ENCODE measurements at regions not wholly inside any gene's neighbourhood (a gene's known extent, or its start where the extent isn't known, plus 50 kb on each side); places are given as distances from the start of the nearest gene placed in this dataset.

DNA sequence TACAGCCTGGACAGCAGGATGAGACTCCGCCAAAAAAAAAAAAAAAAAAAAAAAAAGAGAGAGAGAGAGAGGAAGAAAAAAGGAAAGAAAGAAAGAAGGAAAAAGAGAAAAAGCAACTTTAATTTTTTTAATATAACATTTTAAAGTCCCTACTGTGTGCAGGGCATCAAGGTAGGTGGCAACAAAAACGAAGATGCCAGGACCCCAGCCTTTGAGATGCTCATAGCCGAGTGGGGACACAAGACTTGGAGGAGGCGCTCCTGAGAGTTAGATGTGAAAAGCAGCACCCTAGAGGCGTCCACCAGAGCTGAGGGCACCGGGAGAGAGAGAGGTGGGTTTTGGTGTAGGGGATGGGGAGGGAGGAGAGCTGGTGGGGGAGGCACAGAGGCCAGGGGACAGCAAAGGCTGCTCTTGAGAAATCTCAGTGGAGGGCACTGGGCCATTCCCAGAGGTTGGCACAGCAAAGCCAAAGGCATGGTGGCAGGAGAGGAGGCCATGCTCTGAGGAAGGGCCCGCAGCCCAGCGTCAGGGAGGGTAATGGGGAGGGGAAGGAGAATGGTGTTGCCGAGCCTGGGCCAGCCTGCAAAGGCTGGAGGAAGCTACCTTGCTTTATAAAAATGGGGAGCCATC is 135.6 kb downstream of the C9orf50 start:
- no peak for ATAC-seq

GRCh38 chr9:129484352-129485000 is 136.4 kb downstream of the C9orf50 start:
- Mint-ChIP-seq H3K36me3 (ENCODE audit: low read depth) (peaks cover 5% of the 10 kb centered on the region), H3K27ac (peak overlapping the region; percentile 73), H3K4me3 (no peak overlapping the region), H3K27me3 (no peaks in the 10 kb centered on the region), H3K9me3 (ENCODE audit: low read depth) (no peaks in the 10 kb centered on the region), H3K4me1 (peaks cover 46% of the 10 kb centered on the region)
- DNase-seq (no peak), ATAC-seq (no peak)
- ChIA-PET CTCF (interaction anchor here (0.7 kb wide), 2 partner anchors 242 to 353 kb away, joined by 3 to 4 read pairs; no protein-coding TSS in a partner anchor), POLR2A (interaction anchor here (1.0 to 2.1 kb wide), 2 partner anchors 15 to 25 kb away, joined by 5 read pairs; no protein-coding TSS in a partner anchor)
- intact Hi-C loops (cut with DNase I, micrococcal nuclease) = loop anchor here in 1 of 2 experiments (10.0 kb wide), 1 partner anchor 310 kb away; the partner anchor contains the start of gene IER5L

More for the DNA sequence above, 135.6 kb downstream of the C9orf50 start:
- Mint-ChIP-seq H3K27ac (peak overlapping the region; percentile 62), H3K36me3 (ENCODE audit: low read depth) (peaks cover 11% of the 10 kb centered on the region), H3K4me1 (peaks cover 48% of the 10 kb centered on the region), H3K9me3 (ENCODE audit: low read depth) (no peaks in the 10 kb centered on the region), H3K4me3 (no peak overlapping the region), H3K27me3 (no peaks in the 10 kb centered on the region)
- intact Hi-C loops (cut with DNase I, micrococcal nuclease) = loop anchor here (5.0 to 10.0 kb wide), 4 partner anchors 73 to 310 kb away; partner anchors contain the start of gene IER5L (in 1 of the 2)
- DNase-seq = no peak
- ChIA-PET POLR2A (interaction anchor here (0.6 to 2.1 kb wide), 3 partner anchors 8 to 342 kb away, joined by 3 to 5 read pairs (median 4); no protein-coding TSS in a partner anchor), CTCF (no interaction called here)

GRCh38 chr9:129483415-129484351 is 137.2 kb downstream of the C9orf50 start:
- H3K9me3 Mint-ChIP-seq (ENCODE audit: low read depth) = no peaks in the 10 kb centered on the region
- peaks cover 46% of the 10 kb centered on the region for H3K4me1 Mint-ChIP-seq
- peak overlapping the region; percentile 60 for H3K4me3 Mint-ChIP-seq
- ChIA-PET POLR2A (interaction anchor here (1.0 to 2.1 kb wide), 4 partner anchors 13 to 24 kb away, joined by 3 to 5 read pairs (median 5); no protein-coding TSS in a partner anchor), CTCF (interaction anchor here (0.7 kb wide), 2 partner anchors 243 to 352 kb away, joined by 3 to 4 read pairs; no protein-coding TSS in a partner anchor)
- H3K27me3 Mint-ChIP-seq = no peaks in the 10 kb centered on the region
- ATAC-seq = no peak
- peak overlapping the region; percentile 73 for H3K27ac Mint-ChIP-seq
- intact Hi-C loops (cut with DNase I, micrococcal nuclease) = loop anchor here (1.0 to 10.0 kb wide), 2 partner anchors 23 to 309 kb away; partner anchors contain the start of gene IER5L (in 1 of the 2)
- H3K36me3 Mint-ChIP-seq (ENCODE audit: low read depth) = no peaks in the 10 kb centered on the region
- DNase-seq = peak; percentile 56

- Mint-ChIP-seq H3K4me3 (peak overlapping the region; percentile 60), H3K9me3 (ENCODE audit: low read depth) (no peaks in the 10 kb centered on the region), H3K27me3 (no peaks in the 10 kb centered on the region), H3K36me3 (ENCODE audit: low read depth) (no peaks in the 10 kb centered on the region), H3K4me1 (peaks cover 43% of the 10 kb centered on the region), H3K27ac (peak overlapping the region; percentile 47)
- ChIA-PET CTCF (interaction anchor here (0.9 kb wide), 1 partner anchor 23 kb away, joined by 5 read pairs; no protein-coding TSS in a partner anchor), POLR2A (interaction anchor here (1.3 to 1.5 kb wide), 2 partner anchors 14 to 23 kb away, joined by 3 to 5 read pairs; no protein-coding TSS in a partner anchor)
- intact Hi-C loops (cut with DNase I, micrococcal nuclease) = loop anchor here (1.0 to 10.0 kb wide), 2 partner anchors 22 to 308 kb away; partner anchors contain the start of gene IER5L (in 1 of the 2)
- ATAC-seq (no peak), DNase-seq (peak; percentile 51)
Measured at GRCh38 chr9:129482521-129483414, 138.1 kb downstream of the C9orf50 start.

- H3K4me3 Mint-ChIP-seq = peak overlapping the region; percentile 12
- no peak overlapping the region for H3K27ac Mint-ChIP-seq
- H3K9me3 Mint-ChIP-seq (ENCODE audit: low read depth) = no peaks in the 10 kb centered on the region
- no peaks in the 10 kb centered on the region for H3K36me3 Mint-ChIP-seq (ENCODE audit: low read depth)
- intact Hi-C loops (cut with DNase I, micrococcal nuclease) = loop anchor here in 1 of 2 experiments (10.0 kb wide), 1 partner anchor 307 kb away; the partner anchor contains the start of gene IER5L
- ATAC-seq (no peak), DNase-seq (no peak)
- H3K4me1 Mint-ChIP-seq = peaks cover 35% of the 10 kb centered on the region
- ChIA-PET CTCF (interaction anchor here (0.8 kb wide), 1 partner anchor 21 kb away, joined by 3 read pairs; no protein-coding TSS in a partner anchor), POLR2A (interaction anchor here (1.5 kb wide), 1 partner anchor 22 kb away, joined by 3 read pairs; no protein-coding TSS in a partner anchor)
- no peaks in the 10 kb centered on the region for H3K27me3 Mint-ChIP-seq
Measured at GRCh38 chr9:129481810-129482511, 138.9 kb downstream of the C9orf50 start.

GRCh38 chr9:129481424-129481809 is 139.5 kb downstream of the C9orf50 start:
- H3K4me1 Mint-ChIP-seq = peaks cover 31% of the 10 kb centered on the region
- peak overlapping the region; percentile 33 for H3K4me3 Mint-ChIP-seq
- H3K27ac Mint-ChIP-seq = no peak overlapping the region
- no peaks in the 10 kb centered on the region for H3K9me3 Mint-ChIP-seq (ENCODE audit: low read depth)
- no peaks in the 10 kb centered on the region for H3K36me3 Mint-ChIP-seq (ENCODE audit: low read depth)
- no peak for DNase-seq
- H3K27me3 Mint-ChIP-seq = no peaks in the 10 kb centered on the region
- ChIA-PET POLR2A (no interaction called here), CTCF (interaction anchor here (0.8 kb wide), 2 partner anchors 10 to 21 kb away, joined by 3 to 4 read pairs; no protein-coding TSS in a partner anchor)
- ATAC-seq = no peak
- intact Hi-C loops (cut with DNase I, micrococcal nuclease) = loop anchor here in 1 of 2 experiments (10.0 kb wide), 1 partner anchor 307 kb away; the partner anchor contains the start of gene IER5L

DNA sequence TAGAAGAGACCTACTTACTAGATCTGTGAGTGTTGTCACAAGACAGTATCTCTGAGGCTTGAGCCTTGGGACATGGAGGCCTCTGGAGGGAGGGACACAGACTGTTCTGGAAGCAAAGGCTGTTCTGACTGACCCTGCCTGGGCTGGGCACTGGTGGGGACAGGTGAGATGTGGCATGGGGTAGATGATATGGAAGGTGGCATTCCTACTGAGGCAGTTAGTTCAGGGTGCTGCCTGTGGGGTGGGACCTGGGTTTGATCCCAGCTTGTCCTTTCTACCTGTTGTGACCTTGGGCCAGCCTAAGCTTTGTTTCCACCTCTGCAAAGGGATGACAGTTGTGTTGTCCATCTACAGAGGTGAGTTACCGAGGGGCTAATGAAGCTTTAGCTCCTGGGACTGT is 140.2 kb downstream of the C9orf50 start:
- intact Hi-C loops (cut with DNase I, micrococcal nuclease) = loop anchor here in 1 of 2 experiments (10.0 kb wide), 1 partner anchor 306 kb away; the partner anchor contains the start of gene IER5L
- no peaks in the 10 kb centered on the region for H3K36me3 Mint-ChIP-seq (ENCODE audit: low read depth)
- ChIA-PET POLR2A (no interaction called here), CTCF (interaction anchor here (0.8 kb wide), 1 partner anchor 9 kb away, joined by 4 read pairs; no protein-coding TSS in a partner anchor)
- no peak for ATAC-seq
- H3K27me3 Mint-ChIP-seq = no peaks in the 10 kb centered on the region
- H3K27ac Mint-ChIP-seq = no peak overlapping the region
- no peaks in the 10 kb centered on the region for H3K9me3 Mint-ChIP-seq (ENCODE audit: low read depth)
- H3K4me1 Mint-ChIP-seq = peaks cover 26% of the 10 kb centered on the region
- no peak for DNase-seq
- no peak overlapping the region for H3K4me3 Mint-ChIP-seq

DNA sequence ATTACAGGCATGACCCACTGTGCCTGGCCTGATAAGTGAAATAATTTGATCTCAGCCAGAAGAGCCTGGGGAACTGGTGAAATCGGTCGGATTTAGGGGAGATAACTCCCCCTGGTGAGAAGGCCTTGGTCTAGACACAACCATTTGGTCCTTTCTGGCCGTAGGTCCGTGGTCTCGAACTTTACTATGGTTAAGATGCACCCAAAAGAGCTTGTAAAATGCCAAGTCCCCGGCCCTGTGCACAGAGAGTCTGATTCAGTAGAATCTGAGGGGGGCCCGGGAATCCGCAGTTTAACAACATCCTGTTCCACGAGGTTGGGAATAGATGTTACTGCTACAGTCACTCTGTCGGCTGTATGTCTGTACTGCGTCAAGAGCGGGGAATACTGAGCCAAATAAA is 140.7 kb downstream of the C9orf50 start:
- intact Hi-C loops (cut with DNase I, micrococcal nuclease) = loop anchor here in 1 of 2 experiments (10.0 kb wide), 1 partner anchor 305 kb away; the partner anchor contains the start of gene IER5L
- POLR2A ChIA-PET = no interaction called here

DNA sequence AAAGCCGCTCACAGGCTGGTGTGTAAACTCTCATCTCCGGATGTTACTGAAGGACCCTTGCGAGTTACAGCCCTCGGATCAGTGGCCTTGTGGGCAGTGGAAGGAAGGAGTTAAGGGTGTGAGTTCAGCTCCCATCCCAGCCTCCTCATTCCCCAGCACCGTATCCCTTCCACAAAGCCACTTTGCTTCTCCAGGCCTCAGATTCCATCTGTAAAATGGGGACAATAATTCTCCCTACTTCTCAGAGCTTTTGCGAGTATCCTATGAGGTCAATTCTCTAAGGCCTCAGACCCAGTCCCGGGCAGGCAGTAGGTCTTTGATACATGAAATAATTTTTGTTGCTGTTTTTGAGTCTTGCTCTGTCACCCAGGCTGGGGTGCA is 141.3 kb downstream of the C9orf50 start:
- CTCF ChIA-PET = interaction anchor here (0.5 kb wide), 1 partner anchor 113 kb away, joined by 3 read pairs; no protein-coding TSS in a partner anchor
- DNase-seq = no peak
- Mint-ChIP-seq H3K27ac (no peak overlapping the region), H3K4me1 (peaks cover 16% of the 10 kb centered on the region), H3K36me3 (ENCODE audit: low read depth) (no peaks in the 10 kb centered on the region), H3K4me3 (no peak overlapping the region), H3K27me3 (no peaks in the 10 kb centered on the region), H3K9me3 (ENCODE audit: low read depth) (peaks cover 2% of the 10 kb centered on the region)
- ATAC-seq = no peak
- intact Hi-C loops (cut with DNase I, micrococcal nuclease) = loop anchor here in 1 of 2 experiments (10.0 kb wide), 1 partner anchor 305 kb away; the partner anchor contains the start of gene IER5L
- POLR2A ChIA-PET = no interaction called here

More for the DNA sequence above, 140.7 kb downstream of the C9orf50 start:
- no peaks in the 10 kb centered on the region for H3K9me3 Mint-ChIP-seq (ENCODE audit: low read depth)
- DNase-seq = no peak
- no peak overlapping the region for H3K4me3 Mint-ChIP-seq
- no peak overlapping the region for H3K27ac Mint-ChIP-seq
- peaks cover 20% of the 10 kb centered on the region for H3K4me1 Mint-ChIP-seq
- ATAC-seq = no peak
- CTCF ChIA-PET = no interaction called here
- H3K27me3 Mint-ChIP-seq = no peaks in the 10 kb centered on the region
- H3K36me3 Mint-ChIP-seq (ENCODE audit: low read depth) = no peaks in the 10 kb centered on the region
